SK-N-MC (cell line): ENCODE measurements at regions not wholly inside any gene's neighbourhood (a gene's known extent, or its start where the extent isn't known, plus 50 kb on each side); places are given as distances from the start of the nearest gene placed in this dataset.

Experiments
- EZH2 ChIP-seq: fragments of 200-600 bp; sonication (generic); IDR thresholded peaks from one replicate; pipeline ENCODE4 v1.6.1; 2017; ENCODE audit warnings: antibody characterized with exemption
- FOXP2 ChIP-seq: optimal IDR thresholded peaks from 2 replicates; pipeline ENCODE3; 2011; ENCODE audit warnings: mild to moderate bottlenecking, moderate library complexity; ENCODE audit not compliant: insufficient read depth; ENCODE audit errors: extremely low read length, control extremely low read depth
- POLR2AphosphoS5 ChIP-seq: IDR thresholded peaks from 2 replicates; pipeline ENCODE4 v1.6.1; 2012; ENCODE audit warnings: mild to moderate bottlenecking, low read depth, low read length, borderline replicate concordance

GRCh38 chr14:34072401-34072800 is 121.5 kb upstream of the EGLN3 start:
- no peak for TF ChIP-seq EZH2
- no peak for TF ChIP-seq POLR2AphosphoS5
- no peak for TF ChIP-seq FOXP2
